ENCODE measurements at regions not wholly inside any gene's neighbourhood (a gene's known extent, or its start where the extent isn't known, plus 50 kb on each side); places are given as distances from the start of the nearest gene placed in this dataset.
A peak's percentile ranks its signal among the peaks of the same experiment; 100 is the strongest.
"Not testable (repeated sequence)": the region's sequence is repeated elsewhere in the genome, so short reads cannot be mapped to it uniquely, and the experiment has no call there.

- no peak for DNase-seq
These were observed 63.9 kb downstream of the NFKBIZ start for GRCh38 chr3:101913168-101913567.

- DNase-seq = not testable (repeated sequence)
These were observed 68.4 kb downstream of the NFKBIZ start for GRCh38 chr3:101917761-101918160.

- not testable (repeated sequence) for DNase-seq
These were observed 72.9 kb downstream of the NFKBIZ start for GRCh38 chr3:101922151-101922725.

- DNase-seq = peak; percentile 21
These were observed 75.3 kb downstream of the NFKBIZ start for GRCh38 chr3:101924621-101925020.

- DNase-seq = not testable (repeated sequence)
These were observed 75.8 kb downstream of the NFKBIZ start for GRCh38 chr3:101925124-101925523.

GRCh38 chr3:101925564-101925963 lies 76.2 kb downstream of the NFKBIZ start:
- DNase-seq = no peak

- no peak for DNase-seq
These were observed 77.3 kb downstream of the NFKBIZ start for GRCh38 chr3:101926594-101927105.

- no peak for DNase-seq
These were observed 79.6 kb downstream of the NFKBIZ start for GRCh38 chr3:101928890-101929289.

GRCh38 chr3:101931081-101931480 lies 81.8 kb downstream of the NFKBIZ start:
- DNase-seq = no peak

- DNase-seq = no peak
These were observed 83.2 kb downstream of the NFKBIZ start for GRCh38 chr3:101932326-101933068.

- DNase-seq = peak; percentile 74
These were observed 87.4 kb downstream of the NFKBIZ start for GRCh38 chr3:101936419-101937356.

GRCh38 chr3:101938262-101938847 lies 89.0 kb downstream of the NFKBIZ start:
- peak; percentile 24 for DNase-seq

- no peak for DNase-seq
These were observed 90.2 kb downstream of the NFKBIZ start for GRCh38 chr3:101939361-101940049.

GRCh38 chr3:101940521-101941317 lies 91.4 kb downstream of the NFKBIZ start:
- DNase-seq = peak; percentile 32

GRCh38 chr3:101941318-101942040 lies 92.2 kb downstream of the NFKBIZ start:
- DNase-seq = no peak

- no peak for DNase-seq
These were observed 93.0 kb downstream of the NFKBIZ start for GRCh38 chr3:101942356-101942755.

- DNase-seq = no peak
These were observed 93.7 kb downstream of the NFKBIZ start for GRCh38 chr3:101943029-101943428.

GRCh38 chr3:101944308-101944707 lies 95.0 kb downstream of the NFKBIZ start:
- DNase-seq = no peak

- DNase-seq = no peak
These were observed 96.7 kb downstream of the NFKBIZ start for GRCh38 chr3:101945980-101946379.

GRCh38 chr3:101946906-101947305 lies 97.6 kb downstream of the NFKBIZ start:
- no peak for DNase-seq

- no peak for DNase-seq
These were observed 101.2 kb downstream of the NFKBIZ start for GRCh38 chr3:101950510-101950909.
